Activated naive CD4-positive, alpha-beta T cell treated with anti-CD3 and anti-CD28 coated beads for 36 hours (primary cell): ENCODE measurements at regions not wholly inside any gene's neighbourhood (a gene's known extent, or its start where the extent isn't known, plus 50 kb on each side); places are given as distances from the start of the nearest gene placed in this dataset.

Experiments used
- CTCF ChIA-PET: fragments of 350-600 bp; sonication (Branson Sonifier 250); formaldehyde crosslinking; loops from one replicate; lab custom pipeline; 2021; ENCODE audit warnings: antibody characterized with exemption; lab: Charles Lee
- DNase-seq: peaks from one replicate; pipeline ENCODE4 v3.0.0-alpha.2; 2020
- H3K27ac Mint-ChIP-seq: one replicate; pipeline ENCODE4 v1.8.0; 2021; ENCODE audit warnings: mild to moderate bottlenecking, mixed read lengths
- H3K27me3 Mint-ChIP-seq: one replicate; pipeline ENCODE4 v1.8.0; 2021; ENCODE audit warnings: low read depth, mixed read lengths
- H3K36me3 Mint-ChIP-seq: one replicate; pipeline ENCODE4 v1.8.0; 2021; ENCODE audit warnings: low read depth, mixed read lengths
- H3K4me1 Mint-ChIP-seq: one replicate; pipeline ENCODE4 v1.8.0; 2021; ENCODE audit warnings: low read depth, mixed read lengths
- H3K4me3 Mint-ChIP-seq: one replicate; pipeline ENCODE4 v1.8.0; 2021; ENCODE audit warnings: mild to moderate bottlenecking, moderate library complexity, mixed read lengths
- H3K9me3 Mint-ChIP-seq: one replicate; pipeline ENCODE4 v1.8.0; 2021; ENCODE audit warnings: mixed read lengths
- intact Hi-C: fragments of 100-400 bp; cut with micrococcal nuclease; formaldehyde crosslinking; loops from one replicate; pipeline ENCODE4 v1.15.1; 2023

- H3K36me3 Mint-ChIP-seq, result no peaks in the 10 kb centered on the region
- H3K4me3 Mint-ChIP-seq, result no peak overlapping the region
These were observed 789.4 kb downstream of the STPG2 start for GRCh38 chr4:97353876-97354275.

GRCh38 chr4:97359826-97360225, 783.5 kb downstream of the STPG2 start:
- no peaks in the 10 kb centered on the region for H3K27me3 Mint-ChIP-seq

More at GRCh38 chr4:97353876-97354275, 789.4 kb downstream of the STPG2 start:
- DNase-seq, result no peak
- H3K9me3 Mint-ChIP-seq, result peaks cover 11% of the 10 kb centered on the region
- intact Hi-C loops, result no loop called here
- no peak overlapping the region for H3K27ac Mint-ChIP-seq
- H3K27me3 Mint-ChIP-seq, result no peaks in the 10 kb centered on the region
- CTCF ChIA-PET, result interaction anchor here (0.8 kb wide), 1 partner anchor 17 kb away, joined by 6 read pairs; no protein-coding TSS in a partner anchor
- H3K4me1 Mint-ChIP-seq, result no peaks in the 10 kb centered on the region

DNA sequence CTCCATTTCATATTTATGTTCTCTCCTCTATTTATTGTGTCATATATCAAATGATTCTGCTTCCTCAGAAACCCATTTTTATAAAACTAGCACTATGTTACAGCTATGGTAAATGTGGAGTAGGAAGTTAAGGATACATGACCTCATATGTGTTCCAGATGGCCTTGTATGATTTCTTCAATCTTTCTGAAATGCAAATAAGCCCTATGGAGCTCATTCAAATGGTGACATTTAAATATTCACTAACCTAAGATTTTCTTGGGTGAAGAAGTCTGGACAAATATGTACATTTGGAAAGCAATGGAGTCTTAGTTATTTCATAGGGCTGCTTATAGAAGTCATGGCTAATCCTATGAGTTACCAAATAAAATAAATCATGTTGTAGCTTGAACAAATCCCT, 782.5 kb downstream of the STPG2 start:
- peaks cover 29% of the 10 kb centered on the region for H3K9me3 Mint-ChIP-seq
- intact Hi-C loops, result no loop called here
- H3K27ac Mint-ChIP-seq, result no peak overlapping the region
- no peaks in the 10 kb centered on the region for H3K27me3 Mint-ChIP-seq
- H3K4me1 Mint-ChIP-seq, result no peaks in the 10 kb centered on the region
- no peak for DNase-seq
- CTCF ChIA-PET, result no interaction called here
- H3K4me3 Mint-ChIP-seq, result no peak overlapping the region
- no peaks in the 10 kb centered on the region for H3K36me3 Mint-ChIP-seq

More at GRCh38 chr4:97359826-97360225, 783.5 kb downstream of the STPG2 start:
- H3K4me1 Mint-ChIP-seq, result no peaks in the 10 kb centered on the region
- no peak overlapping the region for H3K27ac Mint-ChIP-seq
- peaks cover 30% of the 10 kb centered on the region for H3K9me3 Mint-ChIP-seq
- intact Hi-C loops, result no loop called here
- DNase-seq, result no peak
- H3K36me3 Mint-ChIP-seq, result no peaks in the 10 kb centered on the region
- CTCF ChIA-PET, result no interaction called here
- no peak overlapping the region for H3K4me3 Mint-ChIP-seq

GRCh38 chr4:97367878-97368277, 775.4 kb downstream of the STPG2 start:
- Mint-ChIP-seq H3K27me3 (no peaks in the 10 kb centered on the region), H3K4me3 (no peak overlapping the region), H3K9me3 (peaks cover 11% of the 10 kb centered on the region), H3K36me3 (no peaks in the 10 kb centered on the region), H3K4me1 (no peaks in the 10 kb centered on the region), H3K27ac (no peak overlapping the region)
- no peak for DNase-seq
- CTCF ChIA-PET, result no interaction called here
- intact Hi-C loops, result no loop called here

- H3K27me3 Mint-ChIP-seq, result no peaks in the 10 kb centered on the region
- no peaks in the 10 kb centered on the region for H3K4me1 Mint-ChIP-seq
- peaks cover 6% of the 10 kb centered on the region for H3K9me3 Mint-ChIP-seq
- H3K27ac Mint-ChIP-seq, result no peak overlapping the region
- intact Hi-C loops, result no loop called here
- CTCF ChIA-PET, result interaction anchor here (0.5 kb wide), 1 partner anchor 17 kb away, joined by 6 read pairs; no protein-coding TSS in a partner anchor
- DNase-seq, result no peak
- no peaks in the 10 kb centered on the region for H3K36me3 Mint-ChIP-seq
- no peak overlapping the region for H3K4me3 Mint-ChIP-seq
These were observed 772.7 kb downstream of the STPG2 start for GRCh38 chr4:97370568-97370967.

DNA sequence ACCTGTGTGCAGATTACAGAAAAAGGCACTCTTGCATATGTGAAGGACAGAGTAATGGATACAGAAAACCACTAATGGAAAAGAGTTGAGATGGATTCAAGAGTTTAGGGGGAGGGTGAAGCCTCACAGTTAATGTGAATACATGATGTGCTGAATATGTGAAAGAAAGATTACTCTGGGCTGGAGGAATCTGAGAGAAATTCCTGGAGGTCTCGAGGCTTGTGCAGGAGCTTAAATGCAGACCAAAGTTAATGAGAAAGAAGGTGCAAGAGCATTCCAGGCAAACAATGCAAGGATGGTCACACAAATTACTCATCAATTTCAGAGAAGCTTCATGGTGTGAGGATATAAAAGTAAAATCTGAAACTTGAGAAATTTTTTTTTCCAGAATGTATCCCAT, 768.8 kb downstream of the STPG2 start:
- H3K27me3 Mint-ChIP-seq, result no peaks in the 10 kb centered on the region
- intact Hi-C loops, result no loop called here
- peaks cover 3% of the 10 kb centered on the region for H3K9me3 Mint-ChIP-seq
- H3K4me1 Mint-ChIP-seq, result no peaks in the 10 kb centered on the region
- CTCF ChIA-PET, result no interaction called here
- no peak overlapping the region for H3K4me3 Mint-ChIP-seq
- no peak overlapping the region for H3K27ac Mint-ChIP-seq
- H3K36me3 Mint-ChIP-seq, result no peaks in the 10 kb centered on the region
- no peak for DNase-seq

DNA sequence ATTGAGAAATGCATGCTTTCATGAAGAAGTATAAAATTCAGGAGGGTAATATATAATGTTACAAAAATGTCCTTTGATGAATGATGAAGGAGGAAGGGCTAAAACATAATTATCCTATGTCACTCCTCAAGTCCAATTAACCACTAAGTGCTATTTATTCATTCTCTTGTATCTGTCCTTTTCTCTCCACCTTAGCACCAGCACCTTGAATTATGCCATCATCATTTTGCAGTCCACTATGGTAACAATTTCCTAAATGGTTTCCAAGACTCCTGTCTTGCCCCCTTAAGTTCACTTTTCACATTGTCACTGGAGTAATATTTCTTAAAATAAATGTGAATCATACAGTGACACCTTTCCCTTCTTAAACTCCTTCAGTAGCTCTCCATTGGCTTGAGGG, 756.3 kb downstream of the STPG2 start:
- H3K27ac Mint-ChIP-seq, result no peak overlapping the region
- intact Hi-C loops, result no loop called here
- no peak for DNase-seq

DNA sequence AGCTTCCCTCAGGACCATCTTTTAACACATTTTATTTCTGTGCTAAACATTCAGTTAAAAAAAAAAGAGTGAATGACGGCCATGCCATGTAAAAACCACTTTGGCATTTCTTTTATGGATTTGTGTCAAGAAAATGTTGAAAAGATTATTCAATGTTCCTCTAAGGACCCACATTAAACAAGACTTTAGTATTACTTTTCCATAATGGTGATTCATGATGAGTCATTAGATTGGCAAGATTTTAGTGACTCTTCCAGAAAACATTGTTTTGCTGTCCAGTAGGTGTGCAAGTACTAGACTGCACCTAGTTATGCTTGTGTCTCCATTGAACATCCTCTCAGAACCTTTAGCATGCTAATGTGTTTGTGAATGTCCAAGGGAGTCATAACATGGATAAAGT, 748.6 kb downstream of the STPG2 start:
- Mint-ChIP-seq H3K27me3 (no peaks in the 10 kb centered on the region), H3K4me1 (no peaks in the 10 kb centered on the region), H3K36me3 (no peaks in the 10 kb centered on the region), H3K9me3 (peaks cover 9% of the 10 kb centered on the region), H3K27ac (no peak overlapping the region), H3K4me3 (no peak overlapping the region)
- no peak for DNase-seq
- CTCF ChIA-PET, result no interaction called here
- intact Hi-C loops, result no loop called here

More for the DNA sequence above, 756.3 kb downstream of the STPG2 start:
- Mint-ChIP-seq H3K36me3 (no peaks in the 10 kb centered on the region), H3K27me3 (no peaks in the 10 kb centered on the region), H3K9me3 (peaks cover 7% of the 10 kb centered on the region), H3K4me3 (no peak overlapping the region), H3K4me1 (no peaks in the 10 kb centered on the region)
- CTCF ChIA-PET, result no interaction called here

DNA sequence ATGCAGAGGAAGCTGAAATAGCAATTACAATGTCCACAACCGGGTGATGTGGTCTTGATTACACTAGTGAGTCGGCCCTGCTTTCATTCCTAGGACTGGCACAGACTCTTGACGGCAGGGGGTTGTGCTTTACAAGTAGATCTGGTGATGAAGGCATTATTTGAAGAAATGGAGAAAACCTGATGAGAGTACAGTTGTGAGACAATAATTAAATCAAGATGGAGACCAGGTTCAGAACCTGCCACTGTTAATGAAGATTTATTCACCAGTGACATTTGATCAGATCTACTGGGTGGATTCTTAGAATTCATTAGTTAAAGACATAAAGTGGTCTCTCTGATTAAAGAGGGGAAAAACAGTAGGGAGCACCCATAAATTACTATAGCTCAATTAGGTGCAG, 747.2 kb downstream of the STPG2 start:
- intact Hi-C loops, result no loop called here
- no peak overlapping the region for H3K4me3 Mint-ChIP-seq
- CTCF ChIA-PET, result no interaction called here

GRCh38 chr4:97396605-97397004, 746.7 kb downstream of the STPG2 start:
- Mint-ChIP-seq H3K4me1 (no peaks in the 10 kb centered on the region), H3K36me3 (no peaks in the 10 kb centered on the region), H3K9me3 (peaks cover 21% of the 10 kb centered on the region), H3K27ac (no peak overlapping the region), H3K27me3 (no peaks in the 10 kb centered on the region), H3K4me3 (no peak overlapping the region)
- CTCF ChIA-PET, result no interaction called here
- no peak for DNase-seq
- intact Hi-C loops, result no loop called here

More for the DNA sequence above, 747.2 kb downstream of the STPG2 start:
- no peak for DNase-seq
- H3K36me3 Mint-ChIP-seq, result no peaks in the 10 kb centered on the region
- H3K9me3 Mint-ChIP-seq, result peaks cover 20% of the 10 kb centered on the region
- H3K27me3 Mint-ChIP-seq, result no peaks in the 10 kb centered on the region
- H3K27ac Mint-ChIP-seq, result no peak overlapping the region
- H3K4me1 Mint-ChIP-seq, result no peaks in the 10 kb centered on the region

DNA sequence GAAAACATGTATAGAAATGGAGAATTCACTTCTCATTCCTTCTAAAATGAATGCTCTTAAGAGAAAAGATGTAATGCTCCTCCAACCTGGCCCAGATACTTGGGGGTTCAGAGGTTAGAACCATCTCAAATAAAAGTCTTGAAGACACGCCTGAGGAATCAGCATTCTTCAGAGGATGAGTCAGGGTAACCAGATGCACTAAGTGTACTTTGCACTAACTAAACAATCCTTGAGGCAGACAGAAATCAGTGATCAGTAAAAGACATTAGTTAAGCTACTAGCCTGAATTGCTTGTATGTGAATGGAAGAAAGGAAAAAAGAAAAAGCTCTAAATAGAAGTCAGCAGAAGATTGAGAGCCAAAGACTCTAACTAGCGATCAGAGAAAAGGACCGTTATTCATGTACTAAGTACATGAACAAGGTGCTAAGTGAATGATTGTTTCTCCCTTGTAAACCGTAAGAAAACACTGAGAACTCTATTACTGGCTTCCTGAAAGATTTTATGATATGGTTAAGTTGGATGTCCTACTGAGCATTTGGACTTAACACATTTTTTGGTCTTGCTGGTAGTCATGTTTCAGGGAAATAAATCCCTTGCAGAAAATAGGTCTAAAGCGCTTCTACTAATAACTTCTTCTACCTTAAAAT, 738.3 kb downstream of the STPG2 start:
- CTCF ChIA-PET, result no interaction called here
- intact Hi-C loops, result no loop called here
- DNase-seq, result no peak
- H3K9me3 Mint-ChIP-seq, result peaks cover 16% of the 10 kb centered on the region
- H3K27ac Mint-ChIP-seq, result no peak overlapping the region
- no peaks in the 10 kb centered on the region for H3K4me1 Mint-ChIP-seq
- no peaks in the 10 kb centered on the region for H3K27me3 Mint-ChIP-seq
- H3K36me3 Mint-ChIP-seq, result no peaks in the 10 kb centered on the region
- H3K4me3 Mint-ChIP-seq, result no peak overlapping the region

GRCh38 chr4:97411356-97411755, 731.9 kb downstream of the STPG2 start:
- H3K27ac Mint-ChIP-seq, result no peak overlapping the region
- intact Hi-C loops, result no loop called here
- H3K4me3 Mint-ChIP-seq, result no peak overlapping the region
- H3K36me3 Mint-ChIP-seq, result no peaks in the 10 kb centered on the region
- CTCF ChIA-PET, result no interaction called here
- H3K4me1 Mint-ChIP-seq, result no peaks in the 10 kb centered on the region
- DNase-seq, result no peak
- H3K27me3 Mint-ChIP-seq, result no peaks in the 10 kb centered on the region
- H3K9me3 Mint-ChIP-seq, result peaks cover 2% of the 10 kb centered on the region

- H3K4me3 Mint-ChIP-seq, result no peak overlapping the region
- peaks cover 2% of the 10 kb centered on the region for H3K9me3 Mint-ChIP-seq
- no peaks in the 10 kb centered on the region for H3K36me3 Mint-ChIP-seq
- no peak for DNase-seq
- no peak overlapping the region for H3K27ac Mint-ChIP-seq
- no peaks in the 10 kb centered on the region for H3K27me3 Mint-ChIP-seq
- H3K4me1 Mint-ChIP-seq, result no peaks in the 10 kb centered on the region
- intact Hi-C loops, result no loop called here
- CTCF ChIA-PET, result no interaction called here
These were observed 730.9 kb downstream of the STPG2 start for GRCh38 chr4:97412331-97412730.
